Right lobe of liver (tissue), 6 donors: ENCODE measurements at regions not wholly inside any gene's neighbourhood (a gene's known extent, or its start where the extent isn't known, plus 50 kb on each side); places are given as distances from the start of the nearest gene placed in this dataset.

Experiments used
- ATAC-seq, 4 donors: fragments of 200-7000 bp; cut with Tn5 transposase; one replicate each; pipeline ENCODE4 v1.9.1; 2020; ENCODE audit warnings: mild to moderate bottlenecking in 4 of 4, moderate library complexity in 4 of 4
- DNase-seq, 3 donors: peaks; one replicate each; pipeline ENCODE4 v3.0.0-alpha.2; 2020
- H3K27ac ChIP-seq, 3 donors: fragments of 200-600 bp; one replicate each; pipeline ENCODE4 v1.8.0; 2022
- H3K27me3 ChIP-seq, 2 donors: fragments of 200-600 bp; one replicate each; pipeline ENCODE4 v1.8.0; 2022
- H3K36me3 ChIP-seq, 4 donors: fragments of 200-600 bp; sonication (generic) in 1 of 4; one replicate each; pipeline versions ENCODE4 v1.5.1 to v1.8.0; 2017 to 2022; ENCODE audit warnings: control low read depth in 1 of 4
- H3K4me1 ChIP-seq, 4 donors: fragments of 200-600 bp; sonication (generic) in 1 of 4; one replicate each; pipeline versions ENCODE4 v1.5.1 to v1.8.0; 2017 to 2022; ENCODE audit warnings: control low read depth in 1 of 4
- H3K4me3 ChIP-seq, 3 donors: fragments of 200-600 bp; one replicate each; pipeline ENCODE4 v1.8.0; 2022
- H3K9me3 ChIP-seq, 4 donors: fragments of 200-600 bp; sonication (generic) in 1 of 4; one replicate each; pipeline versions ENCODE4 v1.5.1 to v1.8.0; 2017 to 2022; ENCODE audit warnings: control low read depth in 1 of 4
- CTCF ChIP-seq, 4 donors: fragments of 200-600 bp in 3 of 4; fragments of 450-650 bp in 1 of 4; IDR thresholded peaks; one replicate each; pipeline versions ENCODE4 v1.5.1 to v1.8.0; 2016 to 2022; ENCODE audit warnings: antibody characterized with exemption in 4 of 4, mild to moderate bottlenecking in 2 of 4
- POLR2A ChIP-seq: fragments of 450-650 bp; IDR thresholded peaks from one replicate; pipeline ENCODE4 v1.6.1; 2017; ENCODE audit warnings: antibody characterized with exemption, mild to moderate bottlenecking
- WGBS: methylation state at CpG from one replicate; pipeline ENCODE4 v1.1.6; 2018; ENCODE audit warnings: low coverage, low lambda C conversion rate; ENCODE audit not compliant: insufficient coverage; ENCODE audit errors: missing lambda C conversion rate; 5-methylcytosine and 5-hydroxymethylcytosine counted together
- intact Hi-C, 2 donors: fragments of 100-400 bp; cut with DNase I; formaldehyde crosslinking; loops; one replicate each; pipeline versions ENCODE4 v1.11.2 to v1.14.1; 2022
- donor health status: DM: no; HTN: yes; CAD: no.
- donor health status: DM: no; HTN: no; CAD: no.
- donor health status: DM: no; HTN: no; CAD: no.
- donor health status: DM: no; HTN: yes; CAD: no.
- donor health status: DM: no; HTN: yes; CAD: no.

GRCh38 chr3:78013653-78014052 is 973.8 kb downstream of the ROBO2 start:
- Histone ChIP-seq H3K9me3 (no peaks in the 10 kb centered on the region), H3K4me3 (no peak overlapping the region), H3K27ac (no peak overlapping the region), H3K36me3 (no peaks in the 10 kb centered on the region), H3K4me1 (no peaks in the 10 kb centered on the region), H3K27me3 (no peaks in the 10 kb centered on the region)
- no peak for DNase-seq
- TF ChIP-seq CTCF (IDR thresholded peaks at IDR 0.05), result no peak
- TF ChIP-seq POLR2A, result no peak
- no peak for ATAC-seq
- intact Hi-C loops, result no loop called here
- WGBS, result 75% methylated on average over 1 of the region's 1 CpG

GRCh38 chr3:78015856-78016255 is 976.0 kb downstream of the ROBO2 start:
- Histone ChIP-seq H3K4me3 (no peak overlapping the region), H3K36me3 (no peaks in the 10 kb centered on the region), H3K9me3 (no peaks in the 10 kb centered on the region), H3K4me1 (no peaks in the 10 kb centered on the region), H3K27me3 (no peaks in the 10 kb centered on the region), H3K27ac (no peak overlapping the region)
- 42% methylated on average over 1 of the region's 1 CpG for WGBS
- TF ChIP-seq POLR2A, result no peak
- TF ChIP-seq CTCF (IDR thresholded peaks at IDR 0.05), result no peak
- intact Hi-C loops, result no loop called here
- no peak for ATAC-seq
- no peak for DNase-seq

GRCh38 chr3:78021710-78022109 is 981.8 kb downstream of the ROBO2 start:
- TF ChIP-seq CTCF (IDR thresholded peaks at IDR 0.05) (no peak), POLR2A (no peak)
- Histone ChIP-seq H3K36me3 (no peaks in the 10 kb centered on the region), H3K27me3 (no peaks in the 10 kb centered on the region), H3K4me1 (no peaks in the 10 kb centered on the region), H3K9me3 (no peaks in the 10 kb centered on the region), H3K4me3 (no peak overlapping the region), H3K27ac (no peak overlapping the region)
- intact Hi-C loops, result no loop called here
- no peak for DNase-seq
- ATAC-seq, result no peak
- WGBS, result 69% methylated on average over 3 of the region's 3 CpGs

GRCh38 chr3:78022232-78022631 is 982.3 kb downstream of the ROBO2 start:
- intact Hi-C loops, result no loop called here
- H3K9me3 ChIP-seq, result no peaks in the 10 kb centered on the region
- H3K27me3 ChIP-seq, result no peaks in the 10 kb centered on the region
- TF ChIP-seq POLR2A (no peak), CTCF (IDR thresholded peaks at IDR 0.05) (no peak)
- H3K27ac ChIP-seq, result no peak overlapping the region
- ATAC-seq (no peak), DNase-seq (no peak)
- no peak overlapping the region for H3K4me3 ChIP-seq
- 75% methylated on average over 5 of the region's 5 CpGs for WGBS
- H3K36me3 ChIP-seq, result no peaks in the 10 kb centered on the region
- no peaks in the 10 kb centered on the region for H3K4me1 ChIP-seq

- ATAC-seq (no peak), DNase-seq (no peak)
- H3K27ac ChIP-seq, result no peak overlapping the region
- H3K27me3 ChIP-seq, result no peaks in the 10 kb centered on the region
- 88% methylated on average over 3 of the region's 3 CpGs for WGBS
- intact Hi-C loops, result no loop called here
- H3K36me3 ChIP-seq, result no peaks in the 10 kb centered on the region
- no peak overlapping the region for H3K4me3 ChIP-seq
- H3K9me3 ChIP-seq, result no peaks in the 10 kb centered on the region
- TF ChIP-seq POLR2A (no peak), CTCF (IDR thresholded peaks at IDR 0.05) (no peak)
- no peaks in the 10 kb centered on the region for H3K4me1 ChIP-seq
These were observed 983.4 kb downstream of the ROBO2 start for GRCh38 chr3:78023257-78023656.
